ENCODE measurements at regions not wholly inside any gene's neighbourhood (a gene's known extent, or its start where the extent isn't known, plus 50 kb on each side); places are given as distances from the start of the nearest gene placed in this dataset.
"Not testable (repeated sequence)": the region's sequence is repeated elsewhere in the genome, so short reads cannot be mapped to it uniquely, and the experiment has no call there.

GRCh38 chr6:133057352-133057751 is 183.8 kb upstream of the EYA4 start:
- DNase-seq = no peak

DNA sequence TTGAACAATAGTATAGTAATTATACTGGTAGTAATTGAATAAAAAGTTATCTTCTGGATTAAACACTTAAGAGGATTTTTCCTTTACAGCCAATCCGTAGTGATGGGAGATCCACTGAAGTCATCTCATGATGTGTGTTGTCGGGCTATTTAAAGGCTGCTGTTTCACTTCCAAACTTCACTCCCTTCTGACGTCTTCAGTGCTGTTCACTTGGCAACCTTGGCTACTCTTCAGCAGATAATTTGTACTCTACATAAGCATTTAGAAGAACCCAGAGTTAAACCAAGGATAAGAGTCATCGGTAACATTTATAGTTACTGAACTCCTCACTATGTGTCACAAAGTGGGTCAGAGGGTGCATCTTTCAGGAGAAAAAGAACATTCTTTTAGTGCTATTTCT is 179.1 kb upstream of the EYA4 start:
- no peak for DNase-seq

DNA sequence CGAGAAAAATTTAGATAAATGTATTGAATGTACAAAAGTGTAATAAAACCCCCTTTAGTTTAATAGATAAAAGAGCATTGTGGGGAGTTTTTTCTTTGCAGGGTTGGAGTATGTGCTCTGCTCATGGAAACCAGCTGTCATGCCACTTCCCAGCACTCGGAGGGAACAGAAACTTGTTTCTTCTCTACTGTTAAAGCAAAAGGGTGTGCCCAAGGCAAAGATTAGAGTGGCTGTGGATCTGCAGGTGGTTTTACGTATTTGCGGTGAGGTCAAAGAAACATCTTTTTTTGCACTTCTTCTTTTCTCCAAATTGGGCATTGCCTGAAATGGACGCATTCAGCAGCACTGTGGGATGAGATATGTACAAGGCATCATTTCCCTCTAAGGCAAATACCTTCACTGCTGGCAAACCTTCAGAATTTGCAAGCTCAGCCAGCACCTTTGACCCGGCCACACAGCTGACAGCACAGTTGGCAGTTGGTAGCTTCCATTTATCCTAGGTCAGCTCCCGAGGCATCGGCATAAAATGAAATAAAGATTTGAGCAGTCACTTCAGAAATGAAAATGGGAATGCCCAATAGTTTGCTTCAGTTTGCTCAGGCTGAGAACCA is 178.4 kb upstream of the EYA4 start:
- no peak for DNase-seq

DNA sequence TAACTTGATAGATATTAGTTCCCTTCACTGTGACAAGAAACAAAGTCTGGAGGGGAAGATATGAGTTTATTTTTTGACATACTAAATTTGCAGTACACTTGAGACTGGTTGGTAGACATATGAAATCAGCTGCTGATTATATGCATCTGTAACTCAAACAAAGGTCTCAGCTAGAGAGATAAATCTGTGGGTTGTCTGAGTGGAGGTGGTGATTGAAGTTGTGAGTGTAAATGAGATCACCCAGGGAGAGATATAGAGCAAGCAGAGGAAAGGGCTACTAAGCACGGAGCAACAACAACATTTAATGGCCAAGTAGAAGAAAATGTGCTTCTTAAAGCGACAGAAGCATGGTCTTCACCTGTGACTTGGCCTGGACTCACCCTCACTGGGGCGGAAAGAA is 173.2 kb upstream of the EYA4 start:
- no peak for DNase-seq

- no peak for DNase-seq
Observed at GRCh38 chr6:133070410-133071043, 170.6 kb upstream of the EYA4 start.

DNA sequence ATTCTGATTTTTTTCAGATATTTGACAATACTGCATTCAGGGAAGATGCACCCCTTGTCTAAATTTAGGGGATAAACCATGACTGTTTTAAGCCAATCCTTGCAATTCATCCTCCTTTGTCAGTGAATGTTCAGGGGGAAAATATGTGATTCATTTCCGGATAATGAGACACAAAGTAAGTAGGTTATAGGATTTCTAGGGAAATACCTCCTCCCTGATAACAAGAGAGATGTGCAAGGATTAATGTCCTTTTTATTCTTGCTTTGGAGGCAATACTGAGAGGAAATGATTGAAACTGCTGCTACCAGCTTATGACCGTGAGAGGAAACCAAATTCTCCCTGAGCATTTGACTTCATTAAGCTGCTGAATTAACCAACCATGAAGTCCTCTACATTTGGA is 161.3 kb upstream of the EYA4 start:
- DNase-seq = no peak

GRCh38 chr6:133083248-133083967 is 157.7 kb upstream of the EYA4 start:
- DNase-seq = no peak

DNA sequence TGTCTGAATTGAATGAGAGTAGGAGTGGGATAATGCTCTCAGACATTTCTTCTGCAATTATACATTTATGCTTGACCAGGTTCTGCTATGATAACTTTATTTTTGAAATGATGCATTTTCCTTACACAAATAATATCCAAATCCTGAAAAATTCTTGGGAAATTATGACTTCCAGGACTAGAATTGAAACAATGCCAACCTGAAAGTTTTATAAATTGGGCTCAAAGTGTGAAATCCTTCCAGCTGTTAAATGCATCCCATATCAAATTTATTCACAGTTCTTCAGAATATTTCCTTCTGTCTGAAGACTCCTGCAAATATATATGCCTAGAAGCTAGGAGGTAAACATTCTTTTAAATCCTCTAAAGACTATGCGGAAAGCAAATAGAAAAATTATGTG is 155.7 kb upstream of the EYA4 start:
- no peak for DNase-seq

DNA sequence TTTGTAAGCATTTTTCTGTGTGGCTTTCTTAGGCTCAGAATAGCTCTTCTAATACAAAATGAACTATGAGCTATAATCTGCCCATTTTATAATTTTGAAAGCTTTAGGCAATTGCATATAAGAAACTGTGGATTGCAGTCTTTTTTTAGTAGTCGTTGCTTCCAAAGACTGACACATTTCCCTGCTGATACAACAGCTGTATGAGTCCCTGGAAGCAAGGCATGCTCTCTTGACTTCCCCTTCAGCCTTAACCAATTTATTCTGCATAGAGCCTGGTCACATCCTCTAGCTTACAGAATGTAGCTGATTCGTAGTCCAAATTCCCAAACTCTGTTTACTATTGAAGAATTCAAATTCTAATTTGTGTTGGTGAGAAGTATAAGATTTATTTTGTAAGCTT is 155.3 kb upstream of the EYA4 start:
- no peak for DNase-seq

- DNase-seq = no peak
Observed at GRCh38 chr6:133088931-133089695, 152.0 kb upstream of the EYA4 start.

DNA sequence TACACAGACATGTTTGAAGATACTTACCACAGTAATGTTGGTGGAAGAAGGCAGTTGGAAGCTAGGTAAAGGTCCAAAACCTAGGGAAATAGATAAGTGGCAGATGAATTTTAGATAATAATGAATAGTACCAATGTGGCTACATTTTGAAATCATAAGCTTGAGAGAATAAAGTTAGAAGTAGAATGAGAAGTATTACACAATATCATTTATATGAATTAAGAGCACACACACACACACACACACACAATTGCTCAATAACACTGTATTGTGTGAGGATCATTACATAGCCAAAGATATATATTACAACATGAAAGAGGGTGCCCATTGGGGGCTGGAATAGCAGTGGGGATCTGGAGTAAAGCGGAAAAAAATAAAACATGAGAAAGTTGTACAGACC is 149.0 kb upstream of the EYA4 start:
- no peak for DNase-seq

DNA sequence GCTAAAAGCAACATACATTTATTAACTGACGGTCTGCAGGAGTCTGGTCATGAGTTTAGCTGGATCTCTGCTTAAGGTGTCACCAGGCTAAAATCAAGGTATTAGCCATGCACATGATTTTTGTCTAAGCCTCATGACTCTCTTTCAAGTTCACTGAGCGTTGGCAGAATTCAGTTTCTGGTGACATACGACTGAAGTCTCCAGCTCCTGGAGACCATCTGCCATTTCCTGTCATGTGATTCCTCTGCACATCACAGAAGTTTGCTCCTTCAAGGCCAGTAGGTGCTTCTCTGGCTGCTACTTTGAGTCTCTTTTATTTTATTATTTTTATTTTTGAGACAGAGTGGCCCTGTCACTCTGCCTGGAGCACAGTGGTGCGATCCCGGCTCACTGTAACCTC is 148.4 kb upstream of the EYA4 start:
- no peak for DNase-seq

DNA sequence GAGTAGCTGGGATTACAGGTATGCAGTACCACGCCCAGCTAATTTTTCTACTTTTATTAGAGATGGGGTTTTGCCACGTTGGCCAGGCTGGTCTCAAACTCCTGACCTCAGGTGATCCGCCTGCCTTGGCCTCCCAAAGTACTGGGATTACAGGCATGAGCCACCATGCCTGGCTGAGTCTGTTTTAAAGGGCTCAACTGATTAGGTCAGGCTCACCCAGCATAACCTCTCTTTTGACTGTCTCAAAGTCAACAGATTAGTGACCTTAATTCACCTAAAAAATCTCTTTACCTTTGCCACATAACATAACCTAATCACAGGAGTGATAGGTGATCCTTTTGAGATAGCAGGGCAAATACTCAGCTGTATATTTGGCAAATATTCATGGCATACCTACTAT is 147.9 kb upstream of the EYA4 start:
- not testable (repeated sequence) for DNase-seq

DNA sequence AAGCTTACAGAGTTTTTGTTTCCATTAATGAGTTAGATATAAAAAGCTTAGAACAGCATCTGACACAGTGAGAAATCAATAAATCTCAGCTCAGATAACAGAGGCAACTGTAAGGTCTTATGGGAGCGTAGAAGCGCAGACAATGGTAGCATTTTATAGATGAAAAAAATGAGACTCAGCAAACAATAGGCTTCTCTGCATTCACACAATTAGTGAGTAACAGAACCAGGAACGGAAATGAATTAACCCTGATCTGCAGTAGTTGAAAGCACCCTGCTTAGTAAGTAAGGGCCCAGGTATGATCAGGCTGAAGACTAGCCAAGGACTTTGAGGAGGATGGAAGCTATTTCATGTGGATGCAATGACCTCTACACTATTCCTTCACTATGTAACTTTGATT is 147.2 kb upstream of the EYA4 start:
- DNase-seq = no peak

GRCh38 chr6:133097208-133097607 is 143.9 kb upstream of the EYA4 start:
- DNase-seq = no peak

- peak in 1 of 3 donors; percentile 1 for DNase-seq
Observed at GRCh38 chr6:133099573-133099972, 141.6 kb upstream of the EYA4 start.

DNA sequence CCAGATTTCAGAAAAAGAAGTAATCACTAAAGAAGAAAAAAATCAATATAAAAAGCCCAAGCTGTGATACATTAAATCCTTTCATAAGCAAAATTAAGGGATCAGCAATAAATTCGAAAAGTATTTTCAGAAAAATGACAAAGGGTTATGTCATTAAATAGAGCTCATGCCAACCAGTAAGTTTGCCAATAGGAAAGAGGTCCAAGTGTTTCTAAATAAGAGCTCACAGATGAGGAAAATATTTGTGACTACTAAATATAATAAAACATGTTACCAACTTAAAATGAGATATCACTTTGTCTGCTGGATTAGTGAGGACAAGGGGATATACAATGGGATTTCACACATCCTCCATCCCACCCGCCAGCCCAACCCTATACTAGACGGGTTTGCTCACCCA is 140.3 kb upstream of the EYA4 start:
- DNase-seq = no peak

DNA sequence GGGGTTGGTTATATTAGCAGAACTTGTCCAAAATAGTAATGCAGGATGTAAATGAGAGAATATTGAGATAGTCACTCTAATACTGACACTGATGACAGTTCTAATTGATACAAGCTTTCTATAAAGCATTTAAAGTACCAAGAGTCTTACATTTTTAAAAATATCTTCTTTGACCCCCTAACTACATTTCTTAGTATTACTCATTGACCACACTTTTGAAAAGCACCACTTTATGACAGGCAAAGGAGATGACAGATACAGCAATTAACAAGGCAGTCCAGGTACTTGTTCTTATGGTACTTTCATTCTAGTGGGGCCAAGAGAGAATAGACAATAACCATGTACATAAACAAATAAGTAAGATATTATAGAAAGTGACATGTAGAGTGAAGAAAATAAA is 139.4 kb upstream of the EYA4 start:
- no peak for DNase-seq

- no peak for DNase-seq
Observed at GRCh38 chr6:133106934-133107333, 134.2 kb upstream of the EYA4 start.

GRCh38 chr6:133108419-133108818 is 132.7 kb upstream of the EYA4 start:
- DNase-seq = no peak

DNA sequence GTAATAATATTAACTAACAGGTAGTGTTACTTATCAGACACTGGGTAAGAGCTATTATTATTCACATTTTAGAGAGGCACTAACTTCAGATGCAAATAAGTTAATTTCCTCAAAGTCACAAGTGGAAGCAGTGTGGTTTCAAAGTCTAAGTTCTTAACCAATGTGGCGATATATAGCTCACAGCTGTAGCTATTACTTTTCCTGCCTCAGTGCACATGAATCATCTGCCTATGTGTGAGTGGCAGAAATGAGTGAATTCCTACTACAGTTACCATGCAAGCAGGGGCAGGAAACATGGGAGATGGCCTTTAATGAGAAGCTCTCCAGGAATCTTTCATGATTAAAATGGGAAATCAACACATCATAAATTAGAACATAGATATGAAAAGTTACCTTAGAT is 126.2 kb upstream of the EYA4 start:
- no peak for DNase-seq

- no peak for DNase-seq
Observed at GRCh38 chr6:133115946-133116345, 125.2 kb upstream of the EYA4 start.

GRCh38 chr6:133128191-133128590 is 113.0 kb upstream of the EYA4 start:
- DNase-seq = no peak

- DNase-seq = no peak
Observed at GRCh38 chr6:133129556-133129955, 111.6 kb upstream of the EYA4 start.
